ENCODE measurements at regions not wholly inside any gene's neighbourhood (a gene's known extent, or its start where the extent isn't known, plus 50 kb on each side); places are given as distances from the start of the nearest gene placed in this dataset.

DNA sequence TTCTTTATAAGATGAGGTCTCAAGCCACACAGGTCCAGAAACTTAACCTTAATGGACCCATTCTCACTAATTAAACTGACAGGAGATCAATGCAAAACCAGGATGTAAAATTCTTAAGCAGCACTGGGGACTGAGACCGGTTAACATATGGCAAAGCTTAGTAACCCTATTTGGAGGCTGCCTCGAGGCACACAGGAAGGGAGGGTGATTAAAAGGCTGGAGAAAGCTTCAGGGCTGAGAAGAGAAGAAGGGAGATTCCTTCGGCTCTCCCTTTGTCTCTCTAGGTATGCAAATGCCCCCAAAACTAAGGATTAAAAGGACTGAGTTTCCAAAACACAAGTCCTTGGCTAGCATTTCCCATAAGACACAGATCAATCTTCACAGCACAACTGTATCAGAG lies 120.8 kb upstream of the DSCAM start:
- no peak for DNase-seq (ENCODE audit: low spot score in 2 of 2)
- H3K9me3 ChIP-seq = no peaks in the 10 kb centered on the region
- no peaks in the 10 kb centered on the region for H3K4me1 ChIP-seq
- no peaks in the 10 kb centered on the region for H3K36me3 ChIP-seq
- WGBS = 27% methylated on average over 3 of the region's 3 CpGs
- TF ChIP-seq EP300 (IDR thresholded peaks at IDR 0.05) (no peak), POLR2A (IDR thresholded peaks at IDR 0.05) (no peak), POLR2AphosphoS5 (IDR thresholded peaks at IDR 0.05) (no peak)
- no peak overlapping the region for H3K4me3 ChIP-seq
- H3K27ac ChIP-seq = no peak overlapping the region
- no peaks in the 10 kb centered on the region for H3K27me3 ChIP-seq

GRCh38 chr21:40972151-40972550 lies 125.2 kb upstream of the DSCAM start:
- Histone ChIP-seq H3K27ac (no peak overlapping the region), H3K36me3 (no peaks in the 10 kb centered on the region), H3K4me1 (no peaks in the 10 kb centered on the region), H3K9me3 (peaks cover 4% of the 10 kb centered on the region), H3K4me3 (no peak overlapping the region), H3K27me3 (no peaks in the 10 kb centered on the region)
- TF ChIP-seq, protein P1, sequence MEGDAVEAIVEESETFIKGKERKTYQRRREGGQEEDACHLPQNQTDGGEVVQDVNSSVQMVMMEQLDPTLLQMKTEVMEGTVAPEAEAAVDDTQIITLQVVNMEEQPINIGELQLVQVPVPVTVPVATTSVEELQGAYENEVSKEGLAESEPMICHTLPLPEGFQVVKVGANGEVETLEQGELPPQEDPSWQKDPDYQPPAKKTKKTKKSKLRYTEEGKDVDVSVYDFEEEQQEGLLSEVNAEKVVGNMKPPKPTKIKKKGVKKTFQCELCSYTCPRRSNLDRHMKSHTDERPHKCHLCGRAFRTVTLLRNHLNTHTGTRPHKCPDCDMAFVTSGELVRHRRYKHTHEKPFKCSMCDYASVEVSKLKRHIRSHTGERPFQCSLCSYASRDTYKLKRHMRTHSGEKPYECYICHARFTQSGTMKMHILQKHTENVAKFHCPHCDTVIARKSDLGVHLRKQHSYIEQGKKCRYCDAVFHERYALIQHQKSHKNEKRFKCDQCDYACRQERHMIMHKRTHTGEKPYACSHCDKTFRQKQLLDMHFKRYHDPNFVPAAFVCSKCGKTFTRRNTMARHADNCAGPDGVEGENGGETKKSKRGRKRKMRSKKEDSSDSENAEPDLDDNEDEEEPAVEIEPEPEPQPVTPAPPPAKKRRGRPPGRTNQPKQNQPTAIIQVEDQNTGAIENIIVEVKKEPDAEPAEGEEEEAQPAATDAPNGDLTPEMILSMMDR (IDR thresholded peaks at IDR 0.05) = no peak
- no peak for TF ChIP-seq POLR2A (IDR thresholded peaks at IDR 0.05)
- TF ChIP-seq POLR2AphosphoS5 (IDR thresholded peaks at IDR 0.05) = no peak
- TF ChIP-seq EP300 (IDR thresholded peaks at IDR 0.05) = no peak
- WGBS = 63% methylated on average over 2 of the region's 2 CpGs
- no peak for DNase-seq (ENCODE audit: low spot score in 2 of 2)

DNA sequence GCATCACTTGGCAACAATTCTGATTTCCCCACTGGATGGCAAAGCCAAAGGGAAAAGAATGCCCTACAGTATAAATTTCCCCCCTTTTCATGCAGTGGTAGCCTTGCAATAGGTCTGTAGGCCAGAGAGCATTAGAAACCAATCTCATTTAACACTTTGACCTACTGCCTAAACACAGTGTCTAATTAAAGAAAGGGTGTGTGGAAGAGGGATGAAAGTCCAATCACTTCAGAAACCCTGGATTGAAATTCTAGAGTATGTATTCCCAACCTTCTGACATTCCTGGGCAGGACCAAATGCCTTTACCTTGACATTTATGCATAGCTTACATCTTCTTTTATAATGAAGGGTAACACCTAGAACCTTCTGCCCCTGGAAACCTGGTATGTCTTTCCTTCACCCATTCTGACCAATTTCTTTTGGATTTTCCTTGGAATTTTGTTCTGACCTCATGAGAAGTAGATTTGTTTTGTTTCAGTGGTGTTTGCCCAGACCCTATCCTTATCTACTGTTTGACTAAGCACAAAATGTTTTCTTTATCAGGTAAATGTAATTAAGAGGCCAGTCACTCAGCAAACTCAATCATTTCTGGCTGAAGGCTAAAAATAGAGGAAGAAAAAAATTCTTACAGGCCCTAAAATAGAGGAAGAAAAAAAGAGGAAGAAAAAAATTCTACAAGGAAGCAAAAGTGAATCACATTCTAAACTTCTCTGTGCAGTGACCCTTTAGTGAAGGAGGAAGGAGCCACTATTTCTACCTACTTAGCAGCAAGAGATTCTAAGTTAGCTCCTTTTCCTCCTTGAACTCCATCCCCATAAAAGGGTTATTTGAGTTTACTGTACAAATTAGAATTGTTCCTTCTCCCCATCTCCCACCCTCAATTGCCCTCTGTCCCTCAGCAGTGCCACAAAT lies 129.5 kb upstream of the DSCAM start:
- Histone ChIP-seq H3K27ac (no peak overlapping the region), H3K36me3 (no peaks in the 10 kb centered on the region), H3K27me3 (no peaks in the 10 kb centered on the region), H3K9me3 (peaks cover 4% of the 10 kb centered on the region), H3K4me3 (no peak overlapping the region), H3K4me1 (no peaks in the 10 kb centered on the region)
- no peak for DNase-seq (ENCODE audit: low spot score in 2 of 2)
- no peak for TF ChIP-seq POLR2A (IDR thresholded peaks at IDR 0.05)
- TF ChIP-seq POLR2AphosphoS5 (IDR thresholded peaks at IDR 0.05) = no peak
- TF ChIP-seq EP300 (IDR thresholded peaks at IDR 0.05) = no peak
- TF ChIP-seq, protein P1 (IDR thresholded peaks at IDR 0.05) = no peak

- 87% methylated on average over 4 of the region's 4 CpGs for WGBS
- no peaks in the 10 kb centered on the region for H3K27me3 ChIP-seq
- H3K36me3 ChIP-seq = no peaks in the 10 kb centered on the region
- no peak for DNase-seq (ENCODE audit: low spot score in 2 of 2)
- no peak for TF ChIP-seq POLR2A (IDR thresholded peaks at IDR 0.05)
- TF ChIP-seq, protein P1 (IDR thresholded peaks at IDR 0.05) = no peak
- TF ChIP-seq EP300 (IDR thresholded peaks at IDR 0.05) = no peak
- TF ChIP-seq POLR2AphosphoS5 (IDR thresholded peaks at IDR 0.05) = no peak
- no peak overlapping the region for H3K27ac ChIP-seq
- no peaks in the 10 kb centered on the region for H3K4me1 ChIP-seq
- H3K4me3 ChIP-seq = no peak overlapping the region
- no peaks in the 10 kb centered on the region for H3K9me3 ChIP-seq
These were observed 138.4 kb upstream of the DSCAM start for GRCh38 chr21:40985370-40985769.

GRCh38 chr21:40990366-40990765 lies 143.4 kb upstream of the DSCAM start:
- TF ChIP-seq POLR2AphosphoS5 (IDR thresholded peaks at IDR 0.05) (no peak), EP300 (IDR thresholded peaks at IDR 0.05) (no peak), POLR2A (IDR thresholded peaks at IDR 0.05) (no peak)
- TF ChIP-seq, protein P1 (IDR thresholded peaks at IDR 0.05) = no peak
- no peak overlapping the region for H3K27ac ChIP-seq
- H3K36me3 ChIP-seq = no peaks in the 10 kb centered on the region
- no peaks in the 10 kb centered on the region for H3K27me3 ChIP-seq
- H3K4me1 ChIP-seq = no peaks in the 10 kb centered on the region
- 100% methylated on average over 1 of the region's 2 CpGs for WGBS
- no peak for DNase-seq (ENCODE audit: low spot score in 2 of 2)
- H3K9me3 ChIP-seq = no peaks in the 10 kb centered on the region
- H3K4me3 ChIP-seq = no peak overlapping the region
